Colonic mucosa (tissue), 4 donors: ENCODE measurements at regions not wholly inside any gene's neighbourhood (a gene's known extent, or its start where the extent isn't known, plus 50 kb on each side); places are given as distances from the start of the nearest gene placed in this dataset.

Experiments used
- DNase-seq: peaks from one replicate; pipeline ENCODE4 v3.0.0-alpha.2; 2020
- H3K27ac ChIP-seq: fragments of 200-600 bp; one replicate; pipeline ENCODE4 v1.8.0; 2021
- H3K27me3 ChIP-seq: fragments of 200-600 bp; one replicate; pipeline ENCODE4 v1.8.0; 2021
- H3K36me3 ChIP-seq: fragments of 200-600 bp; one replicate; pipeline ENCODE4 v1.8.0; 2021
- H3K4me1 ChIP-seq: fragments of 200-600 bp; one replicate; pipeline ENCODE4 v1.8.0; 2021; ENCODE audit warnings: mild to moderate bottlenecking
- H3K4me3 ChIP-seq: fragments of 200-600 bp; one replicate; pipeline ENCODE4 v1.8.0; 2021
- H3K9ac ChIP-seq, 2 donors: one replicate each; pipeline ENCODE4 v1.7.0; 2013; ENCODE audit warnings: control low read depth in 2 of 2, low read depth in 2 of 2, low read length in 2 of 2
- H3K9me3 ChIP-seq: fragments of 200-600 bp; one replicate; pipeline ENCODE4 v1.8.0; 2021
- intact Hi-C: fragments of 100-400 bp; cut with DNase I; formaldehyde crosslinking; loops from one replicate; pipeline ENCODE4 v1.14.1; 2022
- TF ChIP-seq, protein P1 (sequence below): fragments of 200-600 bp; IDR thresholded peaks from one replicate; pipeline ENCODE4 v1.8.0; 2022; ENCODE audit warnings: antibody characterized with exemption, mild to moderate bottlenecking
- donor health status: healthy.
- donor health status: DM: no; HTN: no; CAD: no.
- donor health status: DM: no; HTN: no; CAD: no.

GRCh38 chr18:56470406-56471351 lies 167.7 kb downstream of the TXNL1 start:
- Histone ChIP-seq H3K27me3 (no peaks in the 10 kb centered on the region), H3K9me3 (no peaks in the 10 kb centered on the region), H3K4me3 (no peak overlapping the region), H3K36me3 (no peaks in the 10 kb centered on the region), H3K27ac (no peak overlapping the region), H3K4me1 (no peaks in the 10 kb centered on the region), H3K9ac (no peak overlapping the region)
- DNase-seq, result no peak
- intact Hi-C loops, result no loop called here
- TF ChIP-seq, protein P1, sequence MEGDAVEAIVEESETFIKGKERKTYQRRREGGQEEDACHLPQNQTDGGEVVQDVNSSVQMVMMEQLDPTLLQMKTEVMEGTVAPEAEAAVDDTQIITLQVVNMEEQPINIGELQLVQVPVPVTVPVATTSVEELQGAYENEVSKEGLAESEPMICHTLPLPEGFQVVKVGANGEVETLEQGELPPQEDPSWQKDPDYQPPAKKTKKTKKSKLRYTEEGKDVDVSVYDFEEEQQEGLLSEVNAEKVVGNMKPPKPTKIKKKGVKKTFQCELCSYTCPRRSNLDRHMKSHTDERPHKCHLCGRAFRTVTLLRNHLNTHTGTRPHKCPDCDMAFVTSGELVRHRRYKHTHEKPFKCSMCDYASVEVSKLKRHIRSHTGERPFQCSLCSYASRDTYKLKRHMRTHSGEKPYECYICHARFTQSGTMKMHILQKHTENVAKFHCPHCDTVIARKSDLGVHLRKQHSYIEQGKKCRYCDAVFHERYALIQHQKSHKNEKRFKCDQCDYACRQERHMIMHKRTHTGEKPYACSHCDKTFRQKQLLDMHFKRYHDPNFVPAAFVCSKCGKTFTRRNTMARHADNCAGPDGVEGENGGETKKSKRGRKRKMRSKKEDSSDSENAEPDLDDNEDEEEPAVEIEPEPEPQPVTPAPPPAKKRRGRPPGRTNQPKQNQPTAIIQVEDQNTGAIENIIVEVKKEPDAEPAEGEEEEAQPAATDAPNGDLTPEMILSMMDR, result no peak

- H3K4me3 ChIP-seq, result no peak overlapping the region
- no peaks in the 10 kb centered on the region for H3K4me1 ChIP-seq
- H3K27ac ChIP-seq, result no peak overlapping the region
- H3K36me3 ChIP-seq, result no peaks in the 10 kb centered on the region
- intact Hi-C loops, result no loop called here
- TF ChIP-seq, protein P1, result no peak
- H3K9me3 ChIP-seq, result no peaks in the 10 kb centered on the region
- H3K9ac ChIP-seq, result no peak overlapping the region
- no peak for DNase-seq
- no peaks in the 10 kb centered on the region for H3K27me3 ChIP-seq
Measured at GRCh38 chr18:56469582-56469981, 168.8 kb downstream of the TXNL1 start.

GRCh38 chr18:56468396-56468795 lies 170.0 kb downstream of the TXNL1 start:
- no peak overlapping the region for H3K27ac ChIP-seq

GRCh38 chr18:56462276-56462675 lies 176.1 kb downstream of the TXNL1 start:
- H3K4me1 ChIP-seq, result no peaks in the 10 kb centered on the region
- no peak overlapping the region for H3K4me3 ChIP-seq
- H3K36me3 ChIP-seq, result no peaks in the 10 kb centered on the region
- intact Hi-C loops, result no loop called here
- TF ChIP-seq, protein P1, result no peak
- DNase-seq, result no peak
- no peak overlapping the region for H3K27ac ChIP-seq
- H3K9ac ChIP-seq, result no peak overlapping the region
- no peaks in the 10 kb centered on the region for H3K9me3 ChIP-seq
- H3K27me3 ChIP-seq, result no peaks in the 10 kb centered on the region

More at GRCh38 chr18:56468396-56468795, 170.0 kb downstream of the TXNL1 start:
- no peak overlapping the region for H3K4me3 ChIP-seq
- intact Hi-C loops, result no loop called here
- no peaks in the 10 kb centered on the region for H3K36me3 ChIP-seq
- no peak for DNase-seq
- H3K9ac ChIP-seq, result no peak overlapping the region
- H3K9me3 ChIP-seq, result no peaks in the 10 kb centered on the region
- no peaks in the 10 kb centered on the region for H3K4me1 ChIP-seq
- TF ChIP-seq, protein P1, result no peak
- H3K27me3 ChIP-seq, result no peaks in the 10 kb centered on the region

DNA sequence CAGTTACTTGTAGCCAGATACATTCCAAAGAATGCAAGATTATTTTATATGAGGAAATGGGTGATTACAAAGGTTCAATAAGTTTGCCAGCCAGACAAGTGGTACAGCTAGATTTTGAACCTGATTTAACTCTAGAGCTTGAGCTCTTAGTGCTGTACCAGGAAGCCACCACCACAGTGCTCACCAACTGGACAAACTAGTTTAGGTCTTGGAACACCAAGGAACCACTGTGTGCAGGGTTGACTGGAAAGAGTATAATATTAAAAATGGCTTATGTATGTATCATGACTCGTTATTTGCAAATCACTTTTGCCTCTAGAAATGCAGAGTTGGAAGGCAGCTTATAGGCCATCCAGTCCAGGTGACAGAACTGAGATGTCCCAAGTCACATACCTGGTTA lies 177.2 kb downstream of the TXNL1 start:
- intact Hi-C loops, result no loop called here
- no peaks in the 10 kb centered on the region for H3K9me3 ChIP-seq
- no peaks in the 10 kb centered on the region for H3K36me3 ChIP-seq
- no peaks in the 10 kb centered on the region for H3K4me1 ChIP-seq
- no peak overlapping the region for H3K9ac ChIP-seq
- TF ChIP-seq, protein P1, result no peak
- no peaks in the 10 kb centered on the region for H3K27me3 ChIP-seq
- no peak overlapping the region for H3K27ac ChIP-seq
- no peak overlapping the region for H3K4me3 ChIP-seq
- no peak for DNase-seq
